H1 (cell line): ENCODE measurements at regions not wholly inside any gene's neighbourhood (a gene's known extent, or its start where the extent isn't known, plus 50 kb on each side); places are given as distances from the start of the nearest gene placed in this dataset.

ENCODE experiments used
- CTCF ChIA-PET: fragments of 300-600 bp; sonication (Branson Sonifier 250); formaldehyde crosslinking; loops from one replicate; lab custom pipeline; 2021; ENCODE audit not compliant: partially characterized antibody; lab: Charles Lee
- POLR2A ChIA-PET: fragments of 300-600 bp; sonication (Branson Sonifier 250); formaldehyde crosslinking; loops from one replicate; lab custom pipeline; 2021; ENCODE audit warnings: inconsistent platforms; ENCODE audit not compliant: partially characterized antibody; lab: Charles Lee
- DNase-seq, 2 experiments: peaks; one replicate each; pipeline versions ENCODE4 v3.0.0 to v3.0.0-alpha.2; 2010 to 2022; ENCODE audit warnings: low spot score in 2 of 2, low read depth in 1 of 2, mixed read lengths in 1 of 2
- FAIRE-seq: peaks from 2 replicates; lab custom pipeline; 2011; peaks lifted over from hg19 to GRCh38; lab: Jason Lieb, UNC
- H2AFZ ChIP-seq: 2 replicates; pipeline ENCODE4 v1.8.1; 2012; ENCODE audit warnings: low read length, inconsistent platforms
- H2AK5ac ChIP-seq: 2 replicates; pipeline ENCODE4 v1.6.1; 2013; ENCODE audit warnings: low read depth, low read length
- H2BK120ac ChIP-seq: replicated peaks from 2 replicates; pipeline ENCODE3; 2013; ENCODE audit warnings: low read depth, low read length, inconsistent platforms
- H2BK12ac ChIP-seq: 2 replicates; pipeline ENCODE4 v1.6.1; 2013; ENCODE audit warnings: low read depth, low read length
- H2BK15ac ChIP-seq: 2 replicates; pipeline ENCODE4 v1.6.1; 2013; ENCODE audit warnings: low read length
- H2BK20ac ChIP-seq: 2 replicates; pipeline ENCODE4 v1.6.1; 2013; ENCODE audit warnings: low read length
- H2BK5ac ChIP-seq: 2 replicates; pipeline ENCODE4 v1.6.1; 2013; ENCODE audit warnings: low read depth, low read length
- H3K14ac ChIP-seq: 2 replicates; pipeline ENCODE4 v1.6.1; 2013; ENCODE audit warnings: inconsistent platforms; ENCODE audit not compliant: insufficient read length
- H3K18ac ChIP-seq: 2 replicates; pipeline ENCODE4 v1.6.1; 2013; ENCODE audit warnings: low read length; ENCODE audit errors: extremely low read depth
- H3K23ac ChIP-seq: 2 replicates; pipeline ENCODE4 v1.6.1; 2013; ENCODE audit warnings: inconsistent platforms; ENCODE audit not compliant: insufficient read length
- H3K23me2 ChIP-seq: 2 replicates; pipeline ENCODE4 v1.6.1; 2013; ENCODE audit warnings: low read depth, low read length
- H3K27ac ChIP-seq: 2 replicates; pipeline ENCODE4 v1.6.1; 2011; ENCODE audit warnings: low read depth, low read length, inconsistent platforms
- H3K27me3 ChIP-seq, 4 experiments: replicated peaks in 1 of 4; 1 replicate in 1 of 4; 2 replicates in 3 of 4; pipeline versions ENCODE4 v1.6.1 to v1.8.1; 2011 to 2013; ENCODE audit warnings: low read length in 3 of 4, mild to moderate bottlenecking in 3 of 4, inconsistent platforms in 2 of 4, mixed read lengths in 2 of 4, moderate library complexity in 1 of 4; ENCODE audit not compliant: control insufficient read depth in 3 of 4, insufficient read depth in 3 of 4; ENCODE audit errors: extremely low read depth in 1 of 4
- H3K36me3 ChIP-seq, 4 experiments: 2 replicates each; pipeline versions ENCODE4 v1.6.1 to v1.8.1; 2011 to 2013; ENCODE audit warnings: mild to moderate bottlenecking in 4 of 4, low read length in 3 of 4, moderate library complexity in 2 of 4, control low read depth in 1 of 4, inconsistent platforms in 1 of 4; ENCODE audit not compliant: insufficient read depth in 4 of 4, control insufficient read depth in 2 of 4
- H3K4ac ChIP-seq: replicated peaks from 2 replicates; pipeline ENCODE3; 2013; ENCODE audit warnings: low read length, low read depth, mixed read lengths, inconsistent platforms; ENCODE audit not compliant: insufficient read length
- H3K4me1 ChIP-seq, 4 experiments: replicated peaks in 1 of 4; 1 replicate in 1 of 4; 2 replicates in 3 of 4; pipeline versions ENCODE4 v1.6.1 to v1.8.1; 2011 to 2013; ENCODE audit warnings: low read length in 3 of 4, inconsistent platforms in 2 of 4, mixed read lengths in 1 of 4; ENCODE audit not compliant: insufficient read depth in 4 of 4, control insufficient read depth in 3 of 4
- H3K4me2 ChIP-seq, 2 experiments: 2 replicates each; pipeline versions ENCODE4 v1.6.1 to v1.8.1; 2011 to 2013; ENCODE audit warnings: low read depth in 2 of 2, low read length in 2 of 2, control low read depth in 1 of 2, inconsistent platforms in 1 of 2, mild to moderate bottlenecking in 1 of 2; ENCODE audit not compliant: insufficient read depth in 1 of 2
- H3K4me3 ChIP-seq, 4 experiments: fragments of 200-600, 300-600 bp in 1 of 4; sonication (generic), shearing (Covaris generic), sonication (Bioruptor Twin) in 1 of 4; 2 replicates each; pipeline versions ENCODE4 v1.5.1 to v1.8.1; 2011 to 2016; ENCODE audit warnings: low read length in 4 of 4, low read depth in 3 of 4, control low read depth in 2 of 4, inconsistent platforms in 2 of 4, mild to moderate bottlenecking in 2 of 4, mixed read lengths in 1 of 4, moderate library complexity in 1 of 4; ENCODE audit not compliant: insufficient read depth in 2 of 4; ENCODE audit errors: extremely low read depth in 1 of 4
- H3K56ac ChIP-seq: replicated peaks from 2 replicates; pipeline ENCODE3; 2013; ENCODE audit warnings: low read depth, mild to moderate bottlenecking, mixed read lengths, low read length, inconsistent platforms; ENCODE audit not compliant: insufficient read length
- H3K79me1 ChIP-seq: 2 replicates; pipeline ENCODE4 v1.6.1; 2013; ENCODE audit warnings: low read depth, low read length, control low read depth
- H3K79me2 ChIP-seq, 2 experiments: 2 replicates each; pipeline versions ENCODE4 v1.6.1 to v1.8.1; 2012 to 2013; ENCODE audit warnings: low read length in 2 of 2, mild to moderate bottlenecking in 2 of 2, inconsistent platforms in 1 of 2; ENCODE audit not compliant: insufficient read depth in 2 of 2, control insufficient read depth in 1 of 2
- H3K9ac ChIP-seq, 4 experiments: replicated peaks in 1 of 4; 1 replicate in 1 of 4; 2 replicates in 3 of 4; pipeline versions ENCODE4 v1.6.1 to v1.8.1; 2011 to 2013; ENCODE audit warnings: low read depth in 3 of 4, low read length in 3 of 4, control low read depth in 2 of 4, mild to moderate bottlenecking in 2 of 4, moderate library complexity in 2 of 4, inconsistent platforms in 1 of 4; ENCODE audit errors: extremely low read depth in 1 of 4
- H3K9me3 ChIP-seq, 2 experiments: 2 replicates each; pipeline versions ENCODE4 v1.6.1 to v1.8.1; 2012 to 2013; ENCODE audit warnings: mild to moderate bottlenecking in 2 of 2, moderate library complexity in 2 of 2, control low read depth in 1 of 2, inconsistent platforms in 1 of 2, low read depth in 1 of 2, low read length in 1 of 2, mixed read lengths in 1 of 2; ENCODE audit not compliant: insufficient read depth in 2 of 2
- H4K20me1 ChIP-seq, 2 experiments: replicated peaks in 1 of 2; 2 replicates each; pipeline versions ENCODE3 to v1.8.1; 2011 to 2013; ENCODE audit warnings: inconsistent platforms in 2 of 2, low read length in 2 of 2, mild to moderate bottlenecking in 1 of 2; ENCODE audit not compliant: insufficient read depth in 2 of 2, control insufficient read depth in 1 of 2
- H4K5ac ChIP-seq: 2 replicates; pipeline ENCODE4 v1.6.1; 2013; ENCODE audit warnings: low read length, low read depth, mixed read lengths, inconsistent platforms; ENCODE audit not compliant: insufficient read length
- H4K8ac ChIP-seq: 2 replicates; pipeline ENCODE4 v1.8.0; 2013; ENCODE audit warnings: mild to moderate bottlenecking, moderate library complexity, low read length, inconsistent platforms; ENCODE audit not compliant: insufficient read depth; ENCODE audit errors: extremely low read depth
- H4K91ac ChIP-seq: replicated peaks from 2 replicates; pipeline ENCODE3; 2013; ENCODE audit warnings: low read length, mixed read lengths, inconsistent platforms; ENCODE audit not compliant: insufficient read length
- BCL11A ChIP-seq, 2 experiments: IDR thresholded peaks; one replicate each; pipeline ENCODE4 v1.6.1; 2011; ENCODE audit warnings: low read depth in 2 of 2, low read length in 2 of 2, mild to moderate bottlenecking in 2 of 2
- CBX5 ChIP-seq: fragments of 300-800, 300-1000 bp; sonication (generic); IDR thresholded peaks from 2 replicates; pipeline ENCODE4 v1.7.1; 2016; ENCODE audit warnings: antibody characterized with exemption, low read length, low read depth
- CBX8 ChIP-seq: fragments of 300-800, 300-1000 bp; sonication (generic); IDR thresholded peaks from 2 replicates; pipeline ENCODE4 v1.7.1; 2016; ENCODE audit warnings: low read depth, low read length, borderline replicate concordance
- CHD2 ChIP-seq: IDR thresholded peaks from 2 replicates; pipeline ENCODE4 v1.6.1; 2012; ENCODE audit warnings: low read length, improper control_type of control experiment
- EP300 ChIP-seq, 2 experiments: IDR thresholded peaks; 1 replicate in 1 of 2; 2 replicates in 1 of 2; pipeline ENCODE4 v1.6.1; 2011 to 2012; ENCODE audit warnings: low read depth in 2 of 2, low read length in 2 of 2, mild to moderate bottlenecking in 2 of 2, borderline replicate concordance in 1 of 2, inconsistent platforms in 1 of 2, moderate library complexity in 1 of 2
- EZH2 ChIP-seq: fragments of 200-600 bp; sonication (generic); IDR thresholded peaks from 2 replicates; pipeline ENCODE4 v1.7.1; 2012; ENCODE audit warnings: low read depth, mild to moderate bottlenecking, moderate library complexity, low read length, inconsistent platforms; ENCODE audit not compliant: severe bottlenecking
- HDAC2 ChIP-seq, 2 experiments: fragments of 300-600 bp in 1 of 2; sonication (generic) in 1 of 2; IDR thresholded peaks; 2 replicates each; pipeline ENCODE4 v1.6.1; 2011 to 2012; ENCODE audit warnings: low read depth in 2 of 2, low read length in 2 of 2, mild to moderate bottlenecking in 2 of 2, moderate library complexity in 2 of 2, borderline replicate concordance in 1 of 2, inconsistent platforms in 1 of 2
- KDM5A ChIP-seq: fragments of 200-600 bp; IDR thresholded peaks from 2 replicates; pipeline ENCODE4 v1.7.1; 2012; ENCODE audit warnings: mild to moderate bottlenecking, low read length, inconsistent platforms, mixed read lengths
- NANOG ChIP-seq: IDR thresholded peaks from 2 replicates; pipeline ENCODE4 v1.6.1; 2011; ENCODE audit warnings: low read length, low read depth, mild to moderate bottlenecking, inconsistent platforms; ENCODE audit not compliant: insufficient read depth, poor library complexity, severe bottlenecking
- POLR2A ChIP-seq, 2 experiments: IDR thresholded peaks; 1 replicate in 1 of 2; 2 replicates in 1 of 2; pipeline ENCODE4 v1.6.1; 2011; ENCODE audit warnings: low read depth in 2 of 2, low read length in 2 of 2, mild to moderate bottlenecking in 2 of 2; ENCODE audit errors: control extremely low read depth in 1 of 2
- POLR2AphosphoS5 ChIP-seq: IDR thresholded peaks from 2 replicates; pipeline ENCODE4 v1.6.1; 2011; ENCODE audit warnings: low read depth, low read length
- RNF2 ChIP-seq: fragments of 200-900, 300-1000 bp; sonication (generic); IDR thresholded peaks from 2 replicates; pipeline ENCODE4 v1.7.1; 2016; ENCODE audit warnings: borderline replicate concordance, low read depth, mild to moderate bottlenecking, antibody characterized with exemption, low read length; ENCODE audit not compliant: poor library complexity, severe bottlenecking; ENCODE audit errors: missing control alignments
- SP2 ChIP-seq: IDR thresholded peaks from 2 replicates; pipeline ENCODE4 v1.6.1; 2012; ENCODE audit warnings: mild to moderate bottlenecking, low read length, inconsistent platforms
- ZNF274 ChIP-seq: IDR thresholded peaks from 2 replicates; pipeline ENCODE4 v1.7.0; 2012; ENCODE audit warnings: low read length, borderline replicate concordance; ENCODE audit errors: extremely low read depth
- WGBS, 2 experiments: shearing (Covaris generic) in 1 of 2; methylation state at CpG; one replicate each; pipeline versions ENCODE4 v1.1.6 to v1.1.7; 2013 to 2015; ENCODE audit warnings: low lambda C conversion rate in 2 of 2, mixed read lengths in 2 of 2, inconsistent platforms in 1 of 2, low coverage in 1 of 2, missing lambda C conversion rate in 1 of 2; ENCODE audit not compliant: insufficient replicate concordance in 2 of 2, insufficient coverage in 1 of 2, insufficient read length in 1 of 2; ENCODE audit errors: extremely low coverage in 1 of 2, missing lambda C conversion rate in 1 of 2; 5-methylcytosine and 5-hydroxymethylcytosine counted together

GRCh38 chr4:23298371-23298770 is 591.5 kb downstream of the PPARGC1A start:
- no peak overlapping the region for H2AFZ ChIP-seq
- H3K23me2 ChIP-seq: no peaks in the 10 kb centered on the region; the same call in 1 of the 2 replicates
- H3K36me3 ChIP-seq: no peaks in the 10 kb centered on the region
- H2BK12ac ChIP-seq: no peak overlapping the region
- H3K23ac ChIP-seq: no peak overlapping the region
- H2BK20ac ChIP-seq: no peak overlapping the region
- no peak overlapping the region for H2AK5ac ChIP-seq
- H3K4me3 ChIP-seq: no peak overlapping the region
- H3K9me3 ChIP-seq: no peaks in the 10 kb centered on the region
- ChIA-PET CTCF (interaction anchor here (0.9 to 1.3 kb wide), 2 partner anchors 11 to 1120 kb away, joined by 3 to 4 read pairs; no protein-coding TSS in a partner anchor), POLR2A (no interaction called here)
- H3K4me1 ChIP-seq: no peaks in the 10 kb centered on the region
- no peaks in the 10 kb centered on the region for H3K27me3 ChIP-seq
- no peaks in the 10 kb centered on the region for H3K79me2 ChIP-seq
- no peak overlapping the region for H4K8ac ChIP-seq
- no peak for DNase-seq
- H4K5ac ChIP-seq: no peak overlapping the region
- no peak overlapping the region for H3K18ac ChIP-seq
- no peak overlapping the region for H4K91ac ChIP-seq
- H3K56ac ChIP-seq: no peak overlapping the region
- H4K20me1 ChIP-seq: no peaks in the 10 kb centered on the region
- 95% methylated on average over 1 of the region's 1 CpG; no CpG with 5 or more reads in 1 of the 2 experiments for WGBS, 2 experiments
- FAIRE-seq: no peak
- no peak overlapping the region for H3K27ac ChIP-seq
- H3K4me2 ChIP-seq: no peak overlapping the region
- no peaks in the 10 kb centered on the region for H3K79me1 ChIP-seq
- no peak overlapping the region for H2BK120ac ChIP-seq
- H2BK15ac ChIP-seq: no peak overlapping the region
- no peak overlapping the region for H3K9ac ChIP-seq
- H2BK5ac ChIP-seq: no peak overlapping the region
- no peak overlapping the region for H3K14ac ChIP-seq
- H3K4ac ChIP-seq: no peak overlapping the region
- TF ChIP-seq CHD2 (no peak), NANOG (no peak), RNF2 (no peak), KDM5A (no peak), ZNF274 (no peak), POLR2A (IDR thresholded peaks at IDR 0.05; ENCODE audit: control extremely low read depth in 1 of 2, low read depth in 2 of 2, low read length in 2 of 2) (no peak), EP300 (IDR thresholded peaks at IDR 0.05; ENCODE audit: borderline replicate concordance in 1 of 2, low read depth in 2 of 2, low read length in 2 of 2) (no peak), SP2 (no peak), POLR2AphosphoS5 (no peak), EZH2 (no peak), BCL11A (IDR thresholded peaks at IDR 0.05; ENCODE audit: low read depth in 2 of 2, low read length in 2 of 2) (no peak), CBX5 (no peak), HDAC2 (IDR thresholded peaks at IDR 0.05; ENCODE audit: borderline replicate concordance in 1 of 2, low read depth in 2 of 2, low read length in 2 of 2) (no peak), CBX8 (no peak)
